Panc1 (cell line): ENCODE measurements at regions not wholly inside any gene's neighbourhood (a gene's known extent, or its start where the extent isn't known, plus 50 kb on each side); places are given as distances from the start of the nearest gene placed in this dataset.

Experiments
- POLR2AphosphoS5 ChIP-seq: IDR thresholded peaks from 2 replicates; pipeline ENCODE4 v1.6.1; 2012; ENCODE audit warnings: mild to moderate bottlenecking, low read depth, low read length, moderate library complexity
- TF ChIP-seq, protein P1 (sequence below): fragments of 450-650 bp; IDR thresholded peaks from 2 replicates; pipeline ENCODE4 v1.5.1; 2017; ENCODE audit warnings: mild to moderate bottlenecking

- TF ChIP-seq, protein P1, sequence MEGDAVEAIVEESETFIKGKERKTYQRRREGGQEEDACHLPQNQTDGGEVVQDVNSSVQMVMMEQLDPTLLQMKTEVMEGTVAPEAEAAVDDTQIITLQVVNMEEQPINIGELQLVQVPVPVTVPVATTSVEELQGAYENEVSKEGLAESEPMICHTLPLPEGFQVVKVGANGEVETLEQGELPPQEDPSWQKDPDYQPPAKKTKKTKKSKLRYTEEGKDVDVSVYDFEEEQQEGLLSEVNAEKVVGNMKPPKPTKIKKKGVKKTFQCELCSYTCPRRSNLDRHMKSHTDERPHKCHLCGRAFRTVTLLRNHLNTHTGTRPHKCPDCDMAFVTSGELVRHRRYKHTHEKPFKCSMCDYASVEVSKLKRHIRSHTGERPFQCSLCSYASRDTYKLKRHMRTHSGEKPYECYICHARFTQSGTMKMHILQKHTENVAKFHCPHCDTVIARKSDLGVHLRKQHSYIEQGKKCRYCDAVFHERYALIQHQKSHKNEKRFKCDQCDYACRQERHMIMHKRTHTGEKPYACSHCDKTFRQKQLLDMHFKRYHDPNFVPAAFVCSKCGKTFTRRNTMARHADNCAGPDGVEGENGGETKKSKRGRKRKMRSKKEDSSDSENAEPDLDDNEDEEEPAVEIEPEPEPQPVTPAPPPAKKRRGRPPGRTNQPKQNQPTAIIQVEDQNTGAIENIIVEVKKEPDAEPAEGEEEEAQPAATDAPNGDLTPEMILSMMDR = no peak
- no peak for TF ChIP-seq POLR2AphosphoS5
Observed at GRCh38 chr9:79473704-79474103, 98.1 kb upstream of the TLE4 start.
